Neural progenitor cell (in vitro differentiated cells): ENCODE measurements at regions not wholly inside any gene's neighbourhood (a gene's known extent, or its start where the extent isn't known, plus 50 kb on each side); places are given as distances from the start of the nearest gene placed in this dataset.

Experiments used
- DNase-seq: peaks from one replicate; pipeline ENCODE4 v3.0.0-alpha.2; 2016; ENCODE audit warnings: low spot score
- H2AFZ ChIP-seq: fragments of 200-600 bp; sonication (generic); replicated peaks from 2 replicates; pipeline ENCODE4 v1.6.1; 2016; ENCODE audit warnings: antibody characterized with exemption
- H3F3A ChIP-seq: fragments of 200-600 bp; sonication (generic); 2 replicates; pipeline ENCODE4 v1.6.1; 2016; ENCODE audit warnings: antibody characterized with exemption, low read depth
- H3K27ac ChIP-seq: fragments of 200-600 bp; sonication (generic); 2 replicates; pipeline ENCODE4 v1.5.1; 2016; ENCODE audit warnings: mild to moderate bottlenecking
- H3K27me3 ChIP-seq: fragments of 200-600 bp; sonication (generic); 2 replicates; pipeline ENCODE4 v1.6.1; 2016; ENCODE audit warnings: mild to moderate bottlenecking, moderate library complexity
- H3K36me3 ChIP-seq: fragments of 200-600 bp; sonication (generic); 2 replicates; pipeline ENCODE4 v1.5.1; 2016
- H3K4me1 ChIP-seq: fragments of 200-600 bp; sonication (generic); 2 replicates; pipeline ENCODE4 v1.6.1; 2016; ENCODE audit warnings: mixed run types
- H3K4me2 ChIP-seq: fragments of 200-600 bp; sonication (generic); 2 replicates; pipeline ENCODE4 v1.6.1; 2016
- H3K4me3 ChIP-seq: fragments of 200-600 bp; sonication (generic); 2 replicates; pipeline ENCODE4 v1.5.1; 2016
- H3K79me2 ChIP-seq: fragments of 200-600 bp; sonication (generic); 2 replicates; pipeline ENCODE4 v1.6.1; 2016; ENCODE audit warnings: low read depth
- H3K9ac ChIP-seq: fragments of 200-600 bp; sonication (generic); 2 replicates; pipeline ENCODE4 v1.6.1; 2016
- H3K9me3 ChIP-seq: fragments of 200-600 bp; sonication (generic); 2 replicates; pipeline ENCODE4 v1.5.1; 2016; ENCODE audit warnings: low read depth
- H4K20me1 ChIP-seq: fragments of 200-600 bp; sonication (generic); 2 replicates; pipeline ENCODE4 v1.6.1; 2016; ENCODE audit warnings: low read depth
- H3K27ac Mint-ChIP-seq: 3 replicates; pipeline ENCODE4 v1.8.0; 2021; ENCODE audit warnings: mixed read lengths
- H3K27me3 Mint-ChIP-seq: 2 replicates; pipeline ENCODE4 v1.8.0; 2022; ENCODE audit warnings: low read depth, mild to moderate bottlenecking, inconsistent platforms, moderate library complexity, mixed read lengths; ENCODE audit not compliant: insufficient read depth
- H3K36me3 Mint-ChIP-seq: 3 replicates; pipeline ENCODE4 v1.8.0; 2021; ENCODE audit warnings: mixed read lengths
- H3K4me1 Mint-ChIP-seq: 3 replicates; pipeline ENCODE4 v1.8.0; 2021; ENCODE audit warnings: mixed read lengths
- H3K4me3 Mint-ChIP-seq: 3 replicates; pipeline ENCODE4 v1.8.0; 2021; ENCODE audit warnings: mild to moderate bottlenecking, moderate library complexity, mixed read lengths
- H3K9me3 Mint-ChIP-seq: 3 replicates; pipeline ENCODE4 v1.8.0; 2020; ENCODE audit warnings: mixed read lengths
- CTCF ChIP-seq: fragments of 200-600 bp; sonication (generic); IDR thresholded peaks from 2 replicates; pipeline ENCODE4 v1.5.1; 2017; ENCODE audit warnings: antibody characterized with exemption, mild to moderate bottlenecking
- EZH2 ChIP-seq: fragments of 200-600 bp; sonication (generic); IDR thresholded peaks from 2 replicates; pipeline ENCODE4 v1.6.1; 2017; ENCODE audit warnings: antibody characterized with exemption, mild to moderate bottlenecking, moderate library complexity
- EZH2phosphoT487 ChIP-seq: fragments of 200-600 bp; sonication (generic); IDR thresholded peaks from 2 replicates; pipeline ENCODE4 v1.6.1; 2017; ENCODE audit warnings: antibody characterized with exemption

GRCh38 chr6:165040440-165040839 lies 269.0 kb downstream of the C6orf118 start:
- H3K4me3 Mint-ChIP-seq: no peak overlapping the region
- Histone ChIP-seq H3K36me3 (no peaks in the 10 kb centered on the region), H3K79me2 (no peaks in the 10 kb centered on the region), H3K4me1 (no peaks in the 10 kb centered on the region), H3K9me3 (no peaks in the 10 kb centered on the region), H3K9ac (no peak overlapping the region), H3K4me2 (no peak overlapping the region), H3K27me3 (no peaks in the 10 kb centered on the region), H3F3A (no peaks in the 10 kb centered on the region), H4K20me1 (no peaks in the 10 kb centered on the region), H2AFZ (no peak overlapping the region), H3K27ac (no peak overlapping the region), H3K4me3 (no peak overlapping the region)
- H3K36me3 Mint-ChIP-seq: no peaks in the 10 kb centered on the region
- DNase-seq: no peak
- no peaks in the 10 kb centered on the region for H3K4me1 Mint-ChIP-seq
- H3K27me3 Mint-ChIP-seq: peaks cover 2% of the 10 kb centered on the region
- no peak overlapping the region for H3K27ac Mint-ChIP-seq
- peaks cover 4% of the 10 kb centered on the region for H3K9me3 Mint-ChIP-seq
- no peak for TF ChIP-seq CTCF
- no peak for TF ChIP-seq EZH2
- TF ChIP-seq EZH2phosphoT487: no peak

GRCh38 chr6:165034271-165034741 lies 275.1 kb downstream of the C6orf118 start:
- Histone ChIP-seq H3K9ac (no peak overlapping the region), H3K36me3 (no peaks in the 10 kb centered on the region), H3K4me1 (no peaks in the 10 kb centered on the region), H2AFZ (no peak overlapping the region), H3F3A (no peaks in the 10 kb centered on the region), H3K27me3 (no peaks in the 10 kb centered on the region), H4K20me1 (no peaks in the 10 kb centered on the region), H3K79me2 (no peaks in the 10 kb centered on the region), H3K27ac (no peak overlapping the region), H3K4me2 (no peak overlapping the region), H3K4me3 (no peak overlapping the region), H3K9me3 (no peaks in the 10 kb centered on the region)
- peaks cover 2% of the 10 kb centered on the region for H3K27me3 Mint-ChIP-seq
- no peak overlapping the region for H3K4me3 Mint-ChIP-seq
- no peaks in the 10 kb centered on the region for H3K4me1 Mint-ChIP-seq
- TF ChIP-seq EZH2: no peak
- TF ChIP-seq CTCF: no peak
- TF ChIP-seq EZH2phosphoT487: no peak
- DNase-seq: no peak
- H3K36me3 Mint-ChIP-seq: no peaks in the 10 kb centered on the region
- no peak overlapping the region for H3K27ac Mint-ChIP-seq
- peaks cover 8% of the 10 kb centered on the region for H3K9me3 Mint-ChIP-seq

- Mint-ChIP-seq H3K4me1 (no peaks in the 10 kb centered on the region), H3K4me3 (no peak overlapping the region), H3K9me3 (peaks cover 4% of the 10 kb centered on the region), H3K27ac (no peak overlapping the region), H3K27me3 (no peaks in the 10 kb centered on the region), H3K36me3 (no peaks in the 10 kb centered on the region)
- no peak for DNase-seq
- H3K27ac ChIP-seq: no peak overlapping the region
- H3K4me3 ChIP-seq: no peak overlapping the region
- no peaks in the 10 kb centered on the region for H3K36me3 ChIP-seq
- H3F3A ChIP-seq: no peaks in the 10 kb centered on the region
- H3K9ac ChIP-seq: no peak overlapping the region
- no peaks in the 10 kb centered on the region for H3K9me3 ChIP-seq
- no peaks in the 10 kb centered on the region for H3K4me1 ChIP-seq
- H4K20me1 ChIP-seq: no peaks in the 10 kb centered on the region
- H2AFZ ChIP-seq: no peak overlapping the region
- no peaks in the 10 kb centered on the region for H3K27me3 ChIP-seq
- TF ChIP-seq EZH2 (no peak), CTCF (no peak), EZH2phosphoT487 (no peak)
- no peak overlapping the region for H3K4me2 ChIP-seq
- no peaks in the 10 kb centered on the region for H3K79me2 ChIP-seq
These were observed 277.9 kb downstream of the C6orf118 start for GRCh38 chr6:165031502-165031901.
